A673 (cell line): ENCODE measurements at regions not wholly inside any gene's neighbourhood (a gene's known extent, or its start where the extent isn't known, plus 50 kb on each side); places are given as distances from the start of the nearest gene placed in this dataset.

Source experiments
- BruUV-seq: library from RNA; stranded (reverse); fragments of 400-500 nt; replicated peaks from 2 replicates; lab custom pipeline; 2021; lab: Mats Ljungman, UMichigan
- CTCF ChIA-PET: fragments of 300-600 bp; sonication (Branson Sonifier 250); formaldehyde crosslinking; loops from one replicate; lab custom pipeline; 2022; ENCODE audit warnings: antibody characterized with exemption; lab: Charles Lee
- POLR2A ChIA-PET: fragments of 300-600 bp; sonication (Branson Sonifier 250); formaldehyde crosslinking; loops from one replicate; lab custom pipeline; 2022; ENCODE audit warnings: antibody characterized with exemption; ENCODE audit not compliant: low non-redundant PET; lab: Charles Lee
- DNase-seq: peaks from one replicate; pipeline ENCODE4 v3.0.0-alpha.2; 2015; ENCODE audit warnings: low spot score
- H3K27ac ChIP-seq: fragments of 200-600 bp; sonication (generic); 2 replicates; pipeline ENCODE4 v1.5.1; 2016; ENCODE audit warnings: mixed run types, low read depth, mild to moderate bottlenecking, mixed read lengths, antibody characterized with exemption, low read length; ENCODE audit not compliant: poor library complexity, severe bottlenecking
- H3K27me3 ChIP-seq: fragments of 200-600 bp; sonication (generic); replicated peaks from 2 replicates; pipeline ENCODE4 v1.6.1; 2017; ENCODE audit warnings: mixed run types, low read depth, mild to moderate bottlenecking, mixed read lengths, antibody characterized with exemption, low read length; ENCODE audit not compliant: insufficient read depth, poor library complexity
- H3K36me3 ChIP-seq: fragments of 200-600 bp; sonication (generic); 2 replicates; pipeline ENCODE4 v1.6.1; 2016; ENCODE audit warnings: mixed run types, mild to moderate bottlenecking, mixed read lengths, antibody characterized with exemption, low read length; ENCODE audit not compliant: insufficient read depth, poor library complexity, severe bottlenecking
- H3K4me1 ChIP-seq: fragments of 200-600 bp; sonication (generic); 2 replicates; pipeline ENCODE4 v1.6.1; 2017; ENCODE audit warnings: mixed run types, mild to moderate bottlenecking, mixed read lengths, antibody characterized with exemption, low read length; ENCODE audit not compliant: insufficient read depth, poor library complexity, severe bottlenecking
- H3K4me3 ChIP-seq: fragments of 200-600 bp; sonication (generic); 2 replicates; pipeline ENCODE4 v1.5.1; 2016; ENCODE audit warnings: low read depth, mixed run types, mild to moderate bottlenecking, mixed read lengths, low read length; ENCODE audit not compliant: poor library complexity, severe bottlenecking
- H3K9me3 ChIP-seq: fragments of 200-600 bp; sonication (generic); 2 replicates; pipeline ENCODE4 v1.6.1; 2016; ENCODE audit warnings: mixed run types, low read depth, mild to moderate bottlenecking, mixed read lengths, antibody characterized with exemption, low read length; ENCODE audit not compliant: poor library complexity, severe bottlenecking
- EZH2 ChIP-seq: fragments of 200-600 bp; sonication (generic); IDR thresholded peaks from 2 replicates; pipeline ENCODE4 v1.6.1; 2017; ENCODE audit warnings: borderline replicate concordance, low read depth, mild to moderate bottlenecking, mixed read lengths, antibody characterized with exemption, low read length; ENCODE audit not compliant: poor library complexity, severe bottlenecking
- intact Hi-C: fragments of 100-400 bp; cut with micrococcal nuclease; formaldehyde crosslinking; loops from one replicate; pipeline ENCODE4 v1.10.0; 2022; ENCODE audit not compliant: unreplicated experiment
- TF ChIP-seq, protein P1 (sequence below): fragments of 300-800, 200-600 bp; sonication (generic); conservative IDR thresholded peaks from 2 replicates; pipeline ENCODE4 v1.5.1; 2017; ENCODE audit warnings: low read depth, mild to moderate bottlenecking, antibody characterized with exemption, low read length, moderate library complexity, mixed read lengths

DNA sequence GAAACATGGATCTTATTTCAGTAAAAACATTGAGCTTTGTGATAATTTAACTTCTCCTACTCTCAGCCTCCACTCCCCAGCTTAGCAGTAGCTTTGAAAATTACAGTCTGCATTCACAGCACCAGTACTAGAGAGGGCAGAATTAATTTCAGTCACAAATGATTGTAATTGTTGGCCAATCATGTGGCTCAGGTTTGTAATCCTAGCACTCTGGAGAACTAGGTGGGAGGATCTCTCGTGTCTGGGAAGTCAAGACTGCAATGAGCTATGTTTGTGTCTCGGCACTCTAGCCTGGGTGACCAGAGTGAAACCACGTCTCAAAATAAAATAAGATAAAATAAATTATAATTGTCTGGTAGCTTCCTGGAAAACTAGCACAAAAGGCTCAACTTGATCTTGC lies 620.9 kb downstream of the TNS3 start:
- TF ChIP-seq EZH2 = no peak
- TF ChIP-seq, protein P1, sequence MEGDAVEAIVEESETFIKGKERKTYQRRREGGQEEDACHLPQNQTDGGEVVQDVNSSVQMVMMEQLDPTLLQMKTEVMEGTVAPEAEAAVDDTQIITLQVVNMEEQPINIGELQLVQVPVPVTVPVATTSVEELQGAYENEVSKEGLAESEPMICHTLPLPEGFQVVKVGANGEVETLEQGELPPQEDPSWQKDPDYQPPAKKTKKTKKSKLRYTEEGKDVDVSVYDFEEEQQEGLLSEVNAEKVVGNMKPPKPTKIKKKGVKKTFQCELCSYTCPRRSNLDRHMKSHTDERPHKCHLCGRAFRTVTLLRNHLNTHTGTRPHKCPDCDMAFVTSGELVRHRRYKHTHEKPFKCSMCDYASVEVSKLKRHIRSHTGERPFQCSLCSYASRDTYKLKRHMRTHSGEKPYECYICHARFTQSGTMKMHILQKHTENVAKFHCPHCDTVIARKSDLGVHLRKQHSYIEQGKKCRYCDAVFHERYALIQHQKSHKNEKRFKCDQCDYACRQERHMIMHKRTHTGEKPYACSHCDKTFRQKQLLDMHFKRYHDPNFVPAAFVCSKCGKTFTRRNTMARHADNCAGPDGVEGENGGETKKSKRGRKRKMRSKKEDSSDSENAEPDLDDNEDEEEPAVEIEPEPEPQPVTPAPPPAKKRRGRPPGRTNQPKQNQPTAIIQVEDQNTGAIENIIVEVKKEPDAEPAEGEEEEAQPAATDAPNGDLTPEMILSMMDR = no peak
- Histone ChIP-seq H3K27ac (no peak overlapping the region), H3K27me3 (no peaks in the 10 kb centered on the region), H3K9me3 (peaks cover 29% of the 10 kb centered on the region), H3K4me3 (no peak overlapping the region), H3K4me1 (no peaks in the 10 kb centered on the region), H3K36me3 (no peaks in the 10 kb centered on the region)
- DNase-seq = no peak
- ChIA-PET CTCF (no interaction called here), POLR2A (no interaction called here)
- BruUV-seq = no TSS peak
- intact Hi-C loops = no loop called here

- Histone ChIP-seq H3K36me3 (no peaks in the 10 kb centered on the region), H3K4me1 (no peaks in the 10 kb centered on the region), H3K4me3 (no peak overlapping the region), H3K27me3 (no peaks in the 10 kb centered on the region), H3K27ac (no peak overlapping the region), H3K9me3 (peaks cover 2% of the 10 kb centered on the region)
- no peak for DNase-seq
- no TSS peak for BruUV-seq
- ChIA-PET CTCF (no interaction called here), POLR2A (no interaction called here)
- intact Hi-C loops = no loop called here
- TF ChIP-seq, protein P1 = no peak
- TF ChIP-seq EZH2 = no peak
Measured at GRCh38 chr7:46957195-46957594, 624.7 kb downstream of the TNS3 start.

GRCh38 chr7:46955531-46955930 lies 626.4 kb downstream of the TNS3 start:
- no TSS peak for BruUV-seq
- H3K27me3 ChIP-seq = no peaks in the 10 kb centered on the region
- H3K36me3 ChIP-seq = no peaks in the 10 kb centered on the region
- no peak for DNase-seq
- CTCF ChIA-PET = no interaction called here
- H3K27ac ChIP-seq = no peak overlapping the region
- no peaks in the 10 kb centered on the region for H3K4me1 ChIP-seq
- H3K9me3 ChIP-seq = no peaks in the 10 kb centered on the region
- POLR2A ChIA-PET = no interaction called here
- no peak for TF ChIP-seq EZH2
- TF ChIP-seq, protein P1 = no peak
- no peak overlapping the region for H3K4me3 ChIP-seq
- intact Hi-C loops = no loop called here
